ENCODE measurements at regions not wholly inside any gene's neighbourhood (a gene's known extent, or its start where the extent isn't known, plus 50 kb on each side); places are given as distances from the start of the nearest gene placed in this dataset.

DNA sequence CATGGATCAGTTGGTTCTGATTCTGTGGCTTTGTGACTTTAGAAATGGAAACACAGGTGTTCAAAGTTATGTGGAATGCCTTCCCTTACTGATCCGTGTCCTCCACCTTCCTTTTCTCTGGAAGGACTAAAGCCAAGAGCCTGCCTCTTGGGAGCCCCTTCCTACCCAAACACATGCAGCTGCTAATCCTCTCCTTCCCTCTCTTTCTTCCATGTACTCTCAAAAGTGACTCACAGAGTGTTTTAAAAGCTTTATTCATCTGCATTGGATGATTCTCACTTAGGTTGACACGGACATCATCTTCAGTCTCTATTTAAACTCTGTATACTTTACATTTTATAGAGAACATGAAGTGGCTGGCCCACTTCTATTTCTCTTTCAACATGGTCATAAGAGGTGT is 856.5 kb upstream of the ARPP21 start:
- TF ChIP-seq GATA1 (IDR thresholded peaks at IDR 0.05; ENCODE audit: low read depth, low read length) (no peak), POLR2A (IDR thresholded peaks at IDR 0.05; ENCODE audit: low read length) (no peak)
